GM19324 (cell line): ENCODE measurements at regions not wholly inside any gene's neighbourhood (a gene's known extent, or its start where the extent isn't known, plus 50 kb on each side); places are given as distances from the start of the nearest gene placed in this dataset.

Experiments
- ATAC-seq: cut with Tn5 transposase; IDR thresholded peaks from one replicate; pipeline ENCODE4 v1.9.1; 2021; ENCODE audit warnings: mild to moderate bottlenecking, moderate library complexity; ENCODE audit not compliant: unreplicated experiment, low FRiP score

GRCh38 chr4:125082729-125083417 lies 231.9 kb upstream of the FAT4 start:
- ATAC-seq, result no peak

GRCh38 chr4:125072269-125072668 lies 242.5 kb upstream of the FAT4 start:
- ATAC-seq, result no peak

GRCh38 chr4:125070861-125071260 lies 243.9 kb upstream of the FAT4 start:
- no peak for ATAC-seq

- no peak for ATAC-seq
Measured at GRCh38 chr4:125062115-125063050, 252.4 kb upstream of the FAT4 start.

- ATAC-seq, result no peak
Measured at GRCh38 chr4:125060376-125060775, 254.4 kb upstream of the FAT4 start.

- no peak for ATAC-seq
Measured at GRCh38 chr4:125049711-125050110, 265.0 kb upstream of the FAT4 start.

- no peak for ATAC-seq
Measured at GRCh38 chr4:125045311-125045710, 269.4 kb upstream of the FAT4 start.

GRCh38 chr4:125044886-125045285 lies 269.9 kb upstream of the FAT4 start:
- ATAC-seq, result no peak

- no peak for ATAC-seq
Measured at GRCh38 chr4:125043486-125043885, 271.3 kb upstream of the FAT4 start.

- no peak for ATAC-seq
Measured at GRCh38 chr4:125042041-125042440, 272.7 kb upstream of the FAT4 start.

GRCh38 chr4:125041372-125041930 lies 273.3 kb upstream of the FAT4 start:
- ATAC-seq, result no peak

- no peak for ATAC-seq
Measured at GRCh38 chr4:125039550-125039949, 275.2 kb upstream of the FAT4 start.

GRCh38 chr4:125022855-125023501 lies 291.8 kb upstream of the FAT4 start:
- no peak for ATAC-seq

- ATAC-seq, result no peak
Measured at GRCh38 chr4:125021189-125021588, 293.6 kb upstream of the FAT4 start.

GRCh38 chr4:125020089-125021034 lies 294.4 kb upstream of the FAT4 start:
- ATAC-seq, result no peak

GRCh38 chr4:125016892-125017299 lies 297.9 kb upstream of the FAT4 start:
- ATAC-seq, result no peak

GRCh38 chr4:125013891-125014290 lies 300.9 kb upstream of the FAT4 start:
- no peak for ATAC-seq

GRCh38 chr4:125011646-125012045 lies 299.1 kb upstream of the ANKRD50 start:
- no peak for ATAC-seq

- ATAC-seq, result no peak
Measured at GRCh38 chr4:125010796-125011503, 298.4 kb upstream of the ANKRD50 start.
